ENCODE measurements at regions not wholly inside any gene's neighbourhood (a gene's known extent, or its start where the extent isn't known, plus 50 kb on each side); places are given as distances from the start of the nearest gene placed in this dataset.
A peak's percentile ranks its signal among the peaks of the same experiment; 100 is the strongest.

DNA sequence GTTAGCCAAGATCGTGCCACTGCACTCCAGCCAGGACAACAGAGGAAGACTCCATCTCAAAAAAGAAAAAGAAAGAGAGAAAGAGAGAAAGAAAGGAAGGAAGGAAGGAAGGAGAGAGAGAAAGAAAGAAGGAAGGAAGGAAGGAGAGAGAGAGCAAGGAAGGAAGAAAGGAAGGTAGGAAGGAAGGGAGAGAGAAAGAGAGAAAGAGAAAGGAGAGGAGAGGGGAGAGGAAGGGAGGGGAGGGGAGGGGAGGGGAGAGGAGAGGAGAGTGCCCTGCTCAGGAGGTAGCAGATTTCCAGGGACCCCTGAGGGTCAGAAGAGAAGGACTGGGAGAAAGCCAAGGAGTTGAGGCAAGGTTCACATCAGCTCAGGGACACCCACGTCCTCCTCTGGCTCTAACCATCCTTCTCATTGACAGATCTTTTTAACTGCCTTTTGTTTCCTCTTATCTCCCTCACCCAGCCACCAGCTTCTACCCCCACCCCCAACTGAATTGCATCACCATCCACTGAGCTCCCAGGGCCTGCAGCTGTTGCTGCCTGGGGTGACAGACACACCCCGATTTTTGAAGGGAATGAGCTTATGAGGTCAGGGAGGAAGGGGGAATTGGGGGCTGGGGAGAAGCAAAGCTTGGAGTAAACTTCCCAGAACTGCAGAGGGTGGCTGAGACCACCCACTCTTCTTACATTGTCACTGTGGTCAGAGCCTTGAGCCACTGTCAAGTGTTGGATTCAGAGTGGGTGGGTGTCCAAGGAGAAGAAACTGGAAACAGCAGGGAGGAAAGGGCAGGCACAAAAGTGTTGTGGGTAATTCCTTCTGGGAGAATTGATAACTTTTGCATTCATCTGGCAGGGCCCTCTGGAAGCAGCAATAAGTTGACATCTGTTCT is 91.6 kb downstream of the GLUL start (continued):
- TF ChIP-seq MXD3 (CRISPR knock-in tag; IDR thresholded peaks at IDR 0.05): no peak
- TF ChIP-seq ZNF546 (CRISPR knock-in tag; conservative IDR thresholded peaks at IDR 0.05): no peak
- peak; percentile 95 for TF ChIP-seq ZNF710 (CRISPR knock-in tag; IDR thresholded peaks at IDR 0.05; ENCODE audit: borderline replicate concordance)
- peak; percentile 97 for TF ChIP-seq ATF3 (CRISPR knock-in tag; IDR thresholded peaks at IDR 0.05)
- no peak for TF ChIP-seq SPEN (CRISPR knock-in tag; IDR thresholded peaks at IDR 0.05; ENCODE audit: low read depth)
- TF ChIP-seq SOX13 (IDR thresholded peaks at IDR 0.05): peak; percentile 75; the same call in 1 of the 2 replicates
- TF ChIP-seq SOX13 (CRISPR knock-in tag; conservative IDR thresholded peaks at IDR 0.05 in 1 of 2, IDR thresholded peaks at IDR 0.05 in 1 of 2): peak in 1 of 2 experiments; percentile 86; a peak in 2 of 4 replicates
- peak; percentile 84 for TF ChIP-seq SALL1 (CRISPR knock-in tag; IDR thresholded peaks at IDR 0.05)
- TF ChIP-seq ZNF562 (CRISPR knock-in tag; IDR thresholded peaks at IDR 0.05; ENCODE audit: borderline replicate concordance): no peak
- TF ChIP-seq ZBTB38 (CRISPR knock-in tag; IDR thresholded peaks at IDR 0.05): no peak
- TF ChIP-seq, protein P1, sequence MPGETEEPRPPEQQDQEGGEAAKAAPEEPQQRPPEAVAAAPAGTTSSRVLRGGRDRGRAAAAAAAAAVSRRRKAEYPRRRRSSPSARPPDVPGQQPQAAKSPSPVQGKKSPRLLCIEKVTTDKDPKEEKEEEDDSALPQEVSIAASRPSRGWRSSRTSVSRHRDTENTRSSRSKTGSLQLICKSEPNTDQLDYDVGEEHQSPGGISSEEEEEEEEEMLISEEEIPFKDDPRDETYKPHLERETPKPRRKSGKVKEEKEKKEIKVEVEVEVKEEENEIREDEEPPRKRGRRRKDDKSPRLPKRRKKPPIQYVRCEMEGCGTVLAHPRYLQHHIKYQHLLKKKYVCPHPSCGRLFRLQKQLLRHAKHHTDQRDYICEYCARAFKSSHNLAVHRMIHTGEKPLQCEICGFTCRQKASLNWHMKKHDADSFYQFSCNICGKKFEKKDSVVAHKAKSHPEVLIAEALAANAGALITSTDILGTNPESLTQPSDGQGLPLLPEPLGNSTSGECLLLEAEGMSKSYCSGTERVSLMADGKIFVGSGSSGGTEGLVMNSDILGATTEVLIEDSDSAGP (CRISPR knock-in tag; IDR thresholded peaks at IDR 0.05; ENCODE audit: borderline replicate concordance): peak; percentile 50; the same call in 1 of the 2 replicates
- TF ChIP-seq ZFX (CRISPR knock-in tag; IDR thresholded peaks at IDR 0.05; ENCODE audit: low read depth): peak; percentile 70
- peak; percentile 76 for TF ChIP-seq ZNF687 (CRISPR knock-in tag; IDR thresholded peaks at IDR 0.05)
- TF ChIP-seq POLR2A (IDR thresholded peaks at IDR 0.05; ENCODE audit: insufficient read depth in 1 of 2, low read depth in 2 of 2, low read length in 2 of 2): 0 out of 4 replicates have a peak, but pooled peaks of 1 of the 2 experiments have one; percentile 33
- TF ChIP-seq SMAD1 (CRISPR knock-in tag; IDR thresholded peaks at IDR 0.05; ENCODE audit: borderline replicate concordance, low read depth): no peak
- peak; percentile 43; the same call in 1 of the 2 replicates for TF ChIP-seq FOSL2 (CRISPR knock-in tag; IDR thresholded peaks at IDR 0.05)
- no peak for TF ChIP-seq RFX1 (IDR thresholded peaks at IDR 0.05)
- TF ChIP-seq TBX2 (CRISPR knock-in tag; IDR thresholded peaks at IDR 0.05; ENCODE audit: borderline replicate concordance): peak; percentile 49; the same call in 1 of the 2 replicates
- no peak for TF ChIP-seq ZBTB42 (CRISPR knock-in tag; IDR thresholded peaks at IDR 0.05)
